Hematopoietic multipotent progenitor cell treated with erythropoietin and hydrocortisone succinate and interleukin-3 and kit ligand, for 6 days (in vitro differentiated cells): ENCODE measurements at regions not wholly inside any gene's neighbourhood (a gene's known extent, or its start where the extent isn't known, plus 50 kb on each side); places are given as distances from the start of the nearest gene placed in this dataset.
A peak's percentile ranks its signal among the peaks of the same experiment; 100 is the strongest.

Experiments used
- DNase-seq: peaks from one replicate; pipeline ENCODE4 v3.0.0-alpha.2; 2015

GRCh38 chr15:72964542-72964941, 87.7 kb upstream of the NEO1 start:
- no peak for DNase-seq

GRCh38 chr15:72964135-72964534, 88.1 kb upstream of the NEO1 start:
- no peak for DNase-seq

- DNase-seq, result no peak
Observed at GRCh38 chr15:72962054-72962702, 90.1 kb upstream of the NEO1 start.

- no peak for DNase-seq
Observed at GRCh38 chr15:72961346-72961745, 90.9 kb upstream of the NEO1 start.

DNA sequence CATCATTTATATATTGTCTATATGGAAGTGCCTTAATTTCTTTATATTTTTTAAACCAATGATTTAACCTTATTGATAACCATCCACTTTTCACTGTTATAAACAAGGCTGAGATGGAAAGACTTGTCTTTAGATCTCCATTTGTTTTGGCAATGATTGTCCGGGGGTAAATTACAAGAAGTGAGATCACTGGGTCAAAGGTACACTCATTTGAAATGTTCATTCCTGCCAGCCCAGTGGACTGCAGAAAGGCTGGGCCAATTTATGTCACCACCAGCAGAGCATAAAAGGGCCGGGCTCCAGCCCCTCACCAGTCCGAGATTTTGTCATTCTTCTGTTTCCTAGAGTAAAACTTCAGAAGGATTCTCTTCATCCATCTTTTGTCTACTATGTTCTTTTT, 93.6 kb upstream of the NEO1 start:
- no peak for DNase-seq

DNA sequence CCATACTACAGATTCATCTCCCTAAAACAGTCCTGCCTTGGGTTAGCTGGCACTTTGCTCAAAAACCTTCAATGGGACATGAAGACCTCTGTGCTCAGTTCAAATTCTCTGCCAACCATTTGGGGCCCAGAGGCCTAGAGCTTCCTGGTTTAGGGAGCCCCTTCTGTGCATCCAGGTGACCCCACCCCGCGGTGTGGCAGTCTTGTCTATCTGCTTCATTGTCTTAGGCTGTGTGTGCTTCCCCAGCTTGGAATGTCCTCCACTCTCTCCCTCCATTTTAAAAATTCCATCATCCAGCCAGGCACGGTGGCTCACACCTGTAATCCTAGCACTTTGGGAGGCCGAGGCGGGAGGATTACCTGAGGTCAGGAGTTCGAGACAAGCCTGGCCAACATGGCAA, 99.0 kb upstream of the NEO1 start:
- DNase-seq, result no peak

DNA sequence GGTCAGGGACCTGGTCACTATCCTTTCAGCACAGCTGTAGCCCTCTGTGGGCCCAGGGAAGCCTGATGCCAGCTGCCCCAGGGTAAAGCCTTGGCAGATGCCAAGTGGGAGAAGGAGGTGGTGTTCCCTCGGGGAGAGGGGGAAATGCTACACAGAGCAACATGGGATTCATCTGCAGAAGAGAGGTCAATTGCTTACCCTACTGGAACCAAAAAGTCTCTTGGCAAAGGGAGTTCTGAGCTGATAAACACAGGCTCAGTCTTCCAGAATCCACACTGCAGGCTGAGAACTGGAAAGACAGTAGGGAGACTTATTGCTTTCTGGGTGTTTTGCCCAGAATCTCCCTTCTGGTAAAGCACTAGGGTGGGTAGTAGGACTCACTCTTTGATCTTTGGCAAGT, 100.1 kb upstream of the NEO1 start:
- DNase-seq, result no peak

DNA sequence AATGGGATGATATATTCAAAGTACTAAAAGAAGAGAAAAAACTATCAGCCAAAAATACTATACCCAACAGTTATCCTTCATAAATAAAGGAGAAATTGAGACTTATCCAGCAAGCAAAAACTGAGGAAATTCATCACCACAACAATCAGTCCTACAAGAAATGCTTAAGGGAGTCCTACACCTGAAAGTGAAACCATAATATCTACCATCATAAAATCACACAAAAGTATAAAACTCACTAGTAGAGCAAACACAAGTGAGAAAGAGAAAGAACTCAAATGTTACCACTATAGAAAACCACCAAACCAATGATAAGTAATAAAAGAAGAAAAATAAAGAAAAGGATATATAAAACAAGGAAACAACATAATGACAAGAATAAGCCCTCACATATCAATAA, 103.6 kb upstream of the NEO1 start:
- DNase-seq, result no peak

DNA sequence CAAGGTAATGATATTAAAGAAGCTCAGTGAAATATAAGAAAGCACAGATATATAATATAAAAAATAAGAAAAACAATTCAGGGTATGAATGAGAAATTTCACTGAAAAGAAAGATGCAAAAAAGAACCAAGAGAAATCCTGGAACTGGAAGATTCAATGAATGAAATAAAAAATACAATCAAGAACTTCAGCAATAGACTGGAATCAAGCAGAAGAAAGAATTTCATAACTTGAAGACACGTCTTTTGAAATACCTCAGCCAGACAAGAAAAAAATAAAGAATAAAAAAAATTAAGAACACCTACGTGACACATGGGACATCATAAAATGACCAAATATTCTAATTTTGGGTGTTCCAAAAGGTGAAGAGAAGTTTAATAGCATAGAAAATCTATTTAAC, 104.6 kb upstream of the NEO1 start:
- no peak for DNase-seq

GRCh38 chr15:72944565-72944964, 107.7 kb upstream of the NEO1 start:
- DNase-seq, result no peak

DNA sequence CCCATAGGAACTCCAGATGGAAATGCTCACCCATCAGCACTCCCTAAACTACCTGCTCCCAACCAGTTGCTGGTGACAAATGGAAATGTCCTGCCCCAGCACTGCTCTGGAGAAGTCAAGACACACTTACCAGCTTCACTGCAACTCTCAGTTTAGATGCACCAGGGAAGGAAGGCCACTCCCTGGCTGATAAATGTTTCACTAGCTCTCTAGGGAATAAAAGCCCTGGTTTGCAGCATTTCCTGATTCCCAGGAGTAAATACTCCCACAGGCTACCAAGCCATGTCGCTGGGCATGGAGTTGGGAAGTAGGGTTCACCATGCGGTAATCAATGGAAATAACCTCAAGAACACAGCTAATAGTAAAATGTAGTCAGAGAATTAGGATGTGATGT, 112.0 kb upstream of the NEO1 start:
- DNase-seq, result no peak

DNA sequence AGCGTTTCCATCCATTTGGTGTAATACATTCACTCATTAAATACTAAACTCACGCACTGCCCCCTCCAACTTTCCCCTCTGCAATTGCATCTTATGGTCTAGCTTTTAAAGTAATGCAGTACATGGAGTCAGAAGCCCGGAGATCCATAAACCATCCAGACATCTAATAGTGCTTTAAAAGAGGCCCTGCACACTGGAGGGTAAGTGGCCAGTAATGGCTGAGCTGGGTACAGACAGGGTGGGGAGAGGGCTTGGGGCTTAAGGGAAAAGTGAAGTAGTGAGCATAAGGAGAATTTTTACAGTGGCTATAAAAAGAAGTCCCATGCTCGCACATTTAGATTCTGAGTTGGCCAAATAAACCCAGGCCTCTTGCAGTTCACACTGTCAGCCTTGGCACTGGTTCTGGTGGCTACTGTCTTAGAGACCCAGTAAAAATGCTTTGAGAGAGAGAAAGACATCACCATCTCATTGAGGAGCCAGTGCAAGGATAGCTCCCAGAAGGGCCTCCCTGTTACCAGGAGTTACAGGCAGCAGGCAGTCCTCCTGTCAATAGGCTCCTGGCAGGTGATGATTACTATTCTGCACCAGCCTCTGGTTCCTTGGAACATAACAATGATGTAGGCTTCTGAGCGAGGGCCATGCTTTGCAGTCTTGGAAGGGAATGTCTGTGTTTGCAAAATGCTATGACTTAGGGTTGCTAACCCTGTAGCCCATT, 112.6 kb upstream of the NEO1 start:
- no peak for DNase-seq

GRCh38 chr15:72936691-72937679, 115.3 kb upstream of the NEO1 start:
- no peak for DNase-seq

DNA sequence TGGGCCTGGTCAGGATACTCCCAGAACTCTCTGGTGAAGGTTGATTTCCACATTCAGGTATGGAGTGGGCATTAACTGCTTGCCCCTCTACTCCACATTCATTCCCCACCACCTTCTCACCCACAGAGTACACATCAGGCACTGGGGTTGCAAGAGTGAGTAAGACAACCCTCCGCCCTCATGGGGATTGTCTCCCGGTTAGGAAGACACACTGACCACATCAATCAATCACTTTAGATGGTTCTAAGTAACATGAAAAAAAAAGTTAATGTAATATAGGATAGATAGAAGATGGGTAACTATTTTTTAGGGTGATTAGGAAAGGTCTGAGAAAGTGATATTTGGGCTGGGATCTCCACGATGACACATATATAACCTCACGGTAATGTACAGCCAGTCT, 116.0 kb upstream of the NEO1 start:
- no peak for DNase-seq

DNA sequence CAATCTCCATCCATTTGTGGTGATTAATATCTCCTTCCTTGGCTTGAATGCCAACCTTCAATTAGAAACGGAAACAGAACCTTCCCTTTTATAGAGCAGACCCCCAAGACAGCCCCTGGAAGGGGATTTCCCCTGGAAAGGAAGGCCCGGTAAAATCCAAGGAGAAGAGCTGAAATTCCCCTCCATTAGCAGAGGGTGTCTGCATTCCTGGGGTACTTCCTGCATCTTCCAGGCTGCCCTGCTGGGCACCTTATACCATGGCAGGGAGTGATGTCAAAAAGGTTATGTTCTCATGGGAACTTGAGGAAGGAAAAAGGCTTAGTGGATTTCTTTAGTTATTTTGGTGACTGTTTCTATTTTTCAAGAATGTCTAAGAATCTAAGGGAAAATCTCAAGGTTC, 116.7 kb upstream of the NEO1 start:
- no peak for DNase-seq

GRCh38 chr15:72934921-72935320, 117.3 kb upstream of the NEO1 start:
- no peak for DNase-seq

GRCh38 chr15:72933976-72934375, 118.3 kb upstream of the NEO1 start:
- DNase-seq, result no peak

GRCh38 chr15:72932472-72932871, 119.8 kb upstream of the NEO1 start:
- no peak for DNase-seq

- DNase-seq, result no peak
Observed at GRCh38 chr15:72927451-72927850, 124.8 kb upstream of the NEO1 start.

GRCh38 chr15:72925661-72926060, 126.6 kb upstream of the NEO1 start:
- no peak for DNase-seq

DNA sequence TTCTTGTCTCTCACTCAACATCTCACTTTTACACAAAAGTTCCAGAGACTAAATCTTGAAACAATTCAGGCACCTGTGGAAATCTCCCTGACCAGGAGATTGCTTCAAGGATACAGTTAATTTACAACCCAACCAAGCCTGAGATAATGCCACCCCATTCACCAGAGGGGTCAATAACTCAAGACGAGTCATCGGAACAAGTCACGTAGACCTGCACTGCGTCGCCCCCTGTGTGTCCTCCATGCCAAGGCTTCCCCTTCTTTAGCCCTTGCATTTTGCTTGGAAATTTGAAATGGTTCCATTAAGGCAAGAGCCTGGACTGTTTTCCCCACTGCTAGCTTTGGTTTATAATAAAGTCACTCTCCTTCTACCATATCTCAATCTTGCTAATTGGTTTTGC, 129.0 kb upstream of the NEO1 start:
- DNase-seq, result peak; percentile 3

GRCh38 chr15:72920551-72920950, 131.7 kb upstream of the NEO1 start:
- DNase-seq, result no peak

GRCh38 chr15:72919936-72920465, 132.3 kb upstream of the NEO1 start:
- DNase-seq, result no peak

GRCh38 chr15:72916897-72917296, 133.3 kb upstream of the ADPGK start:
- DNase-seq, result no peak
